BJ (cell line): ENCODE measurements at regions not wholly inside any gene's neighbourhood (a gene's known extent, or its start where the extent isn't known, plus 50 kb on each side); places are given as distances from the start of the nearest gene placed in this dataset.

Source experiments
- CTCF ChIA-PET: fragments of 350-600 bp; formaldehyde crosslinking; extraction: SDS; loops from one replicate; lab custom pipeline; 2021; ENCODE audit warnings: antibody characterized with exemption, inconsistent platforms; lab: Yijun Ruan, JAX
- POLR2A ChIA-PET: fragments of 300-600 bp; sonication (Branson Sonifier 250); formaldehyde crosslinking; extraction: SDS; loops from one replicate; lab custom pipeline; 2021; ENCODE audit warnings: antibody characterized with exemption; lab: Charles Lee
- DNase-seq: peaks from one replicate; pipeline ENCODE4 v3.0.0-alpha.2; 2011; ENCODE audit warnings: low read depth
- H3K27me3 ChIP-seq: 2 replicates; pipeline ENCODE4 v1.6.0; 2011; ENCODE audit warnings: low read length; ENCODE audit not compliant: control insufficient read depth, insufficient read depth
- H3K36me3 ChIP-seq: 2 replicates; pipeline ENCODE4 v1.5.1; 2011; ENCODE audit warnings: low read length; ENCODE audit not compliant: control insufficient read depth, insufficient read depth
- H3K4me3 ChIP-seq: 2 replicates; pipeline ENCODE4 v1.5.1; 2011; ENCODE audit warnings: low read depth, mild to moderate bottlenecking, control low read depth, low read length
- CTCF ChIP-seq: IDR thresholded peaks from 2 replicates; pipeline ENCODE4 v1.5.1; 2011; ENCODE audit warnings: low read depth, mild to moderate bottlenecking, control low read depth, inconsistent platforms, low read length, moderate library complexity; ENCODE audit not compliant: insufficient read depth

GRCh38 chr20:51204794-51205193 is 181.9 kb upstream of the KCNG1 start:
- Histone ChIP-seq H3K36me3 (no peaks in the 10 kb centered on the region), H3K27me3 (peaks cover 12% of the 10 kb centered on the region), H3K4me3 (no peak overlapping the region)
- ChIA-PET POLR2A (no interaction called here), CTCF (interaction anchor here (1.6 kb wide), 1 partner anchor 16 kb away, joined by 5 read pairs; no protein-coding TSS in a partner anchor)
- no peak for TF ChIP-seq CTCF
- DNase-seq, result no peak

- DNase-seq, result no peak
- peaks cover 10% of the 10 kb centered on the region for H3K27me3 ChIP-seq
- no peak overlapping the region for H3K4me3 ChIP-seq
- POLR2A ChIA-PET, result no interaction called here
- H3K36me3 ChIP-seq, result no peaks in the 10 kb centered on the region
- TF ChIP-seq CTCF, result no peak
- CTCF ChIA-PET, result interaction anchor here (1.2 to 1.6 kb wide), 2 partner anchors 15 to 17 kb away, joined by 3 to 5 read pairs; no protein-coding TSS in a partner anchor
Observed at GRCh38 chr20:51204051-51204715, 181.3 kb upstream of the KCNG1 start.

DNA sequence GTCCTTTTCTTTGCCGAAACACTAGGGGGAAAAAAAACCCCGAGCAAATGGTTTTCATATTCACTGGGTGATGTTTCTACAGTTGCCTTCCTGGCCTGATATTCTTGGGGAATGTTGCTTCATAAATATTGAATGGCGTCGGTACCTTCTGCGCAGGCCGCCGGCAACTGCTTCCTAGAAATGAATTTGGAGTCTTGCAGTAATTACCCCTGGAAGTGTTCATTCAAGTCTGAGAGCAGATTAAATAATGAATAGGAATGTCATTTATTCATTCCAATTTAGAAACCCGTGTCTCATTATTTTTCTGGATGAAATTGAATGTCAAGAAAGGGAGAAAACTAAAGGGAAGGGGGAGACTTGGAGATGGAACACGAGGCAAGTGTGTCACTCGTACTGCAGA is 179.4 kb upstream of the KCNG1 start:
- no peak for TF ChIP-seq CTCF
- Histone ChIP-seq H3K36me3 (no peaks in the 10 kb centered on the region), H3K27me3 (peaks cover 5% of the 10 kb centered on the region), H3K4me3 (no peak overlapping the region)
- no peak for DNase-seq
- POLR2A ChIA-PET, result no interaction called here
- CTCF ChIA-PET, result no interaction called here

DNA sequence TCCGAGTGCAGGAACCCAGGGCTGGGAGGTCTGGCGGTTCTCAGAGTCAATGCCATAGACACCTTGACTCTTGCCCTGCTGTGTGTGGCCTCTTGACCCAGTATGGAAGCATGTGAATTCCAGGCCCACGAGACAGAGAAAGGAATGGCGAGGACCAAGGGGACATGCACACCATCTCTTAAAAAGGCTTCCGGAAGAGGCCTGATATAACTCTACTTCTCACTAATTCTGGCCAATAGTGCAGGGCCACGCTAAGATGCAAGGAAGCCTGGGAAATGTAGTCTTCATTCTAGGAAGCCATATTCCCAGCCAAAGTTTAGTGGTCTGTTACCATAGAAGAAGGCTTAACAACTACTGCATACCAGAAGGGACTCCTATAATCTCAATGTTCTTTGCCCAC is 177.0 kb upstream of the KCNG1 start:
- Histone ChIP-seq H3K4me3 (no peak overlapping the region), H3K36me3 (no peaks in the 10 kb centered on the region), H3K27me3 (peaks cover 4% of the 10 kb centered on the region)
- ChIA-PET POLR2A (no interaction called here), CTCF (interaction anchor here (1.2 kb wide), 1 partner anchor 207 kb away, joined by 3 read pairs; no protein-coding TSS in a partner anchor)
- TF ChIP-seq CTCF, result no peak
- DNase-seq, result no peak

DNA sequence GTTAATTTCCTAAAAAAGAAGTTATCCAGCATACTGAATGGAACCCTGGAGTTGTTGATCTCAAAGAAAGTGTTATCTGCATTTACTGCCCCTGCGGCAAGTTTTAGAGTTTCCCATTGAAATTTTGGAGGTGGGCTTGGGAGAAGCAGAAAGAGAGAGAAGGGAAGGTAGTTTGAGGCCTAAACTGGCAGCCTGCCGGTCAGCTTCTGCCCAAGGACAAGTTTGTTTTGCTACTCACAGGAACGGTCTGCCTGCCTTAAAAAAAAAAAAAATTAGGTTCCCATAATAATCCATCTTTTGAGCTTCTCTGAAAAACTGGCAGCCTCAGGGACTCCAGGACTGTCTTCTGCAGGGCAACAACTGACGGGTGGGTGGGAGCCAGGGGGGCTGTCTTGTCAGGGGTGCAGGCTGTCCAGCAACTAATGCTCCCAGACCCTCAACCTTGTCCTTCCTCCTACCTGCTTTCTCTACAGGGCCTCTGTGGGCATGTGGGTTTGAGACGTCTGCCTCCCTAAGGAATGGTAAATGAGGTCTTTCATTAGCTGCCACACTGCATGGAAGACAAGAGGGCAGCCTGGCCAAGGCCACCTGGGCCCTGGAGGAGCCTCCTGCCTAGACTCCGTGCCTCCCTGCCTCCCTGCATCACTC is 176.1 kb upstream of the KCNG1 start:
- ChIA-PET CTCF (interaction anchor here (0.5 to 1.2 kb wide), 2 partner anchors 91 to 206 kb away, joined by 3 read pairs; no protein-coding TSS in a partner anchor), POLR2A (no interaction called here)
- H3K36me3 ChIP-seq, result no peaks in the 10 kb centered on the region
- H3K4me3 ChIP-seq, result no peak overlapping the region
- no peak for DNase-seq
- no peak for TF ChIP-seq CTCF
- peaks cover 4% of the 10 kb centered on the region for H3K27me3 ChIP-seq
